ENCODE measurements at regions not wholly inside any gene's neighbourhood (a gene's known extent, or its start where the extent isn't known, plus 50 kb on each side); places are given as distances from the start of the nearest gene placed in this dataset.

- Mint-ChIP-seq H3K36me3 (ENCODE audit: insufficient read depth) (no peaks in the 10 kb centered on the region), H3K4me1 (no peaks in the 10 kb centered on the region), H3K27ac (ENCODE audit: low read depth) (no peak overlapping the region), H3K27me3 (peaks cover 14% of the 10 kb centered on the region), H3K4me3 (no peak overlapping the region), H3K9me3 (no peaks in the 10 kb centered on the region)
- ATAC-seq (replicated peaks; ENCODE audit: extremely low read depth, poor library complexity, severe bottlenecking) = no peak
- no peak for DNase-seq (ENCODE audit: low spot score in 2 of 2)
These were observed 83.7 kb upstream of the IGF1 start for GRCh38 chr12:102564026-102564425.

- H3K27ac Mint-ChIP-seq (ENCODE audit: low read depth) = no peak overlapping the region
- DNase-seq (ENCODE audit: low spot score in 2 of 2) = no peak
- no peaks in the 10 kb centered on the region for H3K36me3 Mint-ChIP-seq (ENCODE audit: insufficient read depth)
- H3K4me1 Mint-ChIP-seq = no peaks in the 10 kb centered on the region
- no peak for ATAC-seq (replicated peaks; ENCODE audit: extremely low read depth, poor library complexity, severe bottlenecking)
- no peaks in the 10 kb centered on the region for H3K9me3 Mint-ChIP-seq
- no peak overlapping the region for H3K4me3 Mint-ChIP-seq
- H3K27me3 Mint-ChIP-seq = peaks cover 17% of the 10 kb centered on the region
These were observed 82.6 kb upstream of the IGF1 start for GRCh38 chr12:102562836-102563425.

DNA sequence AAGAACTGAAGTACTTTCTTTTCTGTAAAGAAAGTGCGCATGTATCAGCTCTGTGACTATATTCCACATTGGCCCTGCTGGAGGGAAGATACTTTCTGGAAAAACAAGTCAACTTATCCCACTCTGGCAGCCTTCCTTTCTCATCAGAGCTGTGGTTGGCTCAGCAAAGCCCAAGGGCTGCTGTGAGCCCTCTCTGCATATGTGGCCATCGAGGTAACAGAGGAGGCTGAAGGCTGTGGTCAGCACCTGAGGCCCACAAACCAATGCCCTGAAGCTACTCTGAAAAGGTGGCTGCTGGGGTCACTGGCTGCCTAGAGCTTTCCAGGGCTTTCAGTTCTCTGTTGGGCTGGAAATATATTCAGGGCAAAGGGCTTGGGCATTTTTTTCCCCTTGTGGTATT is 70.8 kb upstream of the IGF1 start:
- Mint-ChIP-seq H3K27me3 (no peaks in the 10 kb centered on the region), H3K36me3 (ENCODE audit: insufficient read depth) (no peaks in the 10 kb centered on the region), H3K4me1 (no peaks in the 10 kb centered on the region), H3K4me3 (no peak overlapping the region), H3K27ac (ENCODE audit: low read depth) (no peak overlapping the region), H3K9me3 (no peaks in the 10 kb centered on the region)
- DNase-seq (ENCODE audit: low spot score in 2 of 2) (no peak), ATAC-seq (replicated peaks; ENCODE audit: extremely low read depth, poor library complexity, severe bottlenecking) (no peak)

DNA sequence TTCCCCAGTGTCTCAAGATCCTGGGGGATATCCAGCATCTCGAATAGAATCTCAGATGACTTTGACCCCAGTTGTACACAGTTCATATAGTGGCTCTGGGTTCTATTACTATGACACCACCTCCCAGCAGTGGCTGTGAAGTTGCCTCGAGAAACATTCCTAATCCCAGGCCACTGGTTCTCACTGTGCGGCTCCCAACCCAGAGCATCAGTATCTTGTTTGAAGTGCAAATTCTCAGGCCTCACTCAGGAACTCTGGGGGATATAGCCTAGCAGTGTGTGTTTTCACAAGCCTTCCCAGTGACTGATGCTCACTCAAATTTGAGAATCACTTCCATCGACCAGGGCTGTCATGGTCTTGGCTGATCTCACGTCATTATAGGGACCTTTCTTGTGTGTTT is 69.3 kb upstream of the IGF1 start:
- Mint-ChIP-seq H3K36me3 (ENCODE audit: insufficient read depth) (no peaks in the 10 kb centered on the region), H3K4me1 (no peaks in the 10 kb centered on the region), H3K9me3 (no peaks in the 10 kb centered on the region), H3K27ac (ENCODE audit: low read depth) (no peak overlapping the region), H3K4me3 (no peak overlapping the region), H3K27me3 (peaks cover 5% of the 10 kb centered on the region)
- DNase-seq (ENCODE audit: low spot score in 2 of 2) (no peak), ATAC-seq (replicated peaks; ENCODE audit: extremely low read depth, poor library complexity, severe bottlenecking) (no peak)

GRCh38 chr12:102548543-102548942 is 68.2 kb upstream of the IGF1 start:
- Mint-ChIP-seq H3K36me3 (ENCODE audit: insufficient read depth) (no peaks in the 10 kb centered on the region), H3K27me3 (peaks cover 12% of the 10 kb centered on the region), H3K4me3 (no peak overlapping the region), H3K9me3 (no peaks in the 10 kb centered on the region), H3K27ac (ENCODE audit: low read depth) (no peak overlapping the region), H3K4me1 (no peaks in the 10 kb centered on the region)
- DNase-seq (ENCODE audit: low spot score in 2 of 2) = no peak
- no peak for ATAC-seq (replicated peaks; ENCODE audit: extremely low read depth, poor library complexity, severe bottlenecking)

DNA sequence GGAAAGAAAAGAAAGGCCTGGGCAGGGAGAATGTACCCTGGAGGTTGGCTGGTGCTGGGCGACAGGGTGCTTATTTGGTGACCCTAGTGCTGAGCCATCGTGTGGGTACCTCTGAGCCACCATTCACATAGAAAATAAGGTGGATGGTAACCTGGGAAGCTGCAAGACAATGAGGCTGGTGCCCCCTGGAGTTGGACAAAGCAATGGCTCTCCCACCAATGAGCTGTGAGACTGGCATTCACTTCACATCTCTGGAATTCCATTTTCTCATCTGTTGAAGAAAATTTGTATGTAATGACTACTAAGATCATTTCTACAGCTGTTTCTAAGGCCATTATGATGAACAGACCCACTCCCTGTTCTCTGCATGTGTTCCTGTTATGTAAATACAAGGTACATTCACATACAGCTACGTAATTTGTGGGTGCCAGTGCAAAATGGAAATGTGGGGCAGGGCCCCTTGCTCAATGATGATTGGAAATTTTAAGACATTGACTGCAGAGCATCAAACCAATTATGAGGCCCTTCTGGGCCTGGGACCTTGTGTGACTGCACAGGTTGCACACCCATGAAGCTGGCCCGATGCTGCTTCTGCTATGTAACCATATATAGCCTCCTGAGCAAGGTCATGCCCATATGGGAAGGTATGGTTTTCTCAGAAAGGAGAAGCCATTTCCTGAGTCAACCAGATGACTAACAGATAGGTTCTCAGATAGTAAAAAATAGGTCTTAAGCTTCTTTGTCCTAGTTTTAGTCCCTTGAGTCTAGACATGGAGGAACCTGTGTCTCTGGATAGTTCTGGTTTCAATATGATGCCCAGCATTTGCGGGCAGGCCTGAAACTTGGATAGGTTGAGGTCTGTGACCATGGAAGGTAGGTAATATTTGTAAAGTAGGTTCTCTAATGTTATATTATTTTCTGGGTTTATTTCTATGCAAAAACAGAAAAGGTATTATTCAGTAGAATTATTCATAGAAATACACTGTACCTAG is 63.4 kb upstream of the IGF1 start:
- Mint-ChIP-seq H3K27me3 (peaks cover 26% of the 10 kb centered on the region), H3K9me3 (no peaks in the 10 kb centered on the region), H3K4me1 (no peaks in the 10 kb centered on the region), H3K36me3 (ENCODE audit: insufficient read depth) (no peaks in the 10 kb centered on the region), H3K27ac (ENCODE audit: low read depth) (no peak overlapping the region), H3K4me3 (no peak overlapping the region)
- ATAC-seq (replicated peaks; ENCODE audit: extremely low read depth, poor library complexity, severe bottlenecking) = no peak
- DNase-seq (ENCODE audit: low spot score in 2 of 2) = no peak

DNA sequence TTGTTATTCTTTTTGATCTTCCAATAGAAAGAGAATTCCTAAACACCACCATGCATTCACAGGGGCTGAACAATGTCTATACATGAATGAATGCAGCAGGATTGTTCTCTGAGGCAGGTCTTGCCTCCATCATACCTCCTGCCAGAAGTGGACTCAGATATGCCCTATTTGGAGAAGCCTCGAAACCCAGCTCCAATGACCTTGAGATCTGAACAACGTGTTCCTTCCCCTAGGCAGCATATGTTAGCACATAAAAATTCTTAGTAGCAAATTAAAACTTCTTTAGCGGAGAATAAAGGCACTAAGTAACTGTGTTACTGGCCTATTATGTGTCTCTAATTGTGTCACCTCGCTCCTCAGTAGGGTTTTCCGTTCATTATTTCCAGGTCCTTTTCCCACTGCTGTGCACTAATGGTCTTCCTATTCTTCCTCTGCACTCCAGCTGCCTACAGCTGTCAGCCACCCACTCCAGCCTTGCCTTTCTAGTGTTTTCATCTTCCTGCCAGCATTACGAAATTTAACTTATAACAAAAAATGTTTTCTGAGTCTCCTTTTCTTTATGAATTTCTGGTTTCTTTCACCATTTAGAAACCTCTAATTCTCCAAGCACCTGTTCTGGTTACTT is 62.6 kb upstream of the IGF1 start:
- ATAC-seq (replicated peaks; ENCODE audit: extremely low read depth, poor library complexity, severe bottlenecking) = no peak
- H3K9me3 Mint-ChIP-seq = no peaks in the 10 kb centered on the region

DNA sequence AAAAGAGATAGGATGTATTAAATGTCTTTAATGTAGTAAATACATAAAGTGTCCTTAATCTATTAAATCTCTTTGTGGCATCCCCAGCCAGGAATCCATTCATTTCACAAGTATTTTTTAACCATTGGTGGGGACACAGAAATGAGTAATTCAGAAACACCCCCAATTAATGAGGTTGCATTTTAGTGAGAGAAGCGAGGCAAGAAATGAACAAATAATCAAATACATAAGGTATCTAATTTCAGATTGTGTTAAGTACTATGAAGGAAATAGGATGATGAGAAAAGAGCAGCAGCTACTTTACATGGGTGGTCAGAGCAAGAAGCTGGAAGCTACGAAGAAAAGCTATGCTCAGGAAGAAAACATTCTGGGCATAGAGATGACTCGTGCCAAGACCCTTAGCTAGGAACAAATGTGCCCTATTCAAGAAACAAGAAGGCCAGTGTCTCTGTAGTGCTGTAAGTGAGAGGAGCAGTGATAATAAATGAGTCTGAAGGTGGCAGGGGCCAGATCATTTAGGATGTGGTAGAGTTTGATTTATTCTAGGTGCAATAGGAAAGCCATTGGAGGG is 60.5 kb upstream of the IGF1 start:
- Mint-ChIP-seq H3K36me3 (ENCODE audit: insufficient read depth) (no peaks in the 10 kb centered on the region), H3K4me3 (no peak overlapping the region), H3K4me1 (no peaks in the 10 kb centered on the region), H3K27ac (ENCODE audit: low read depth) (no peak overlapping the region), H3K9me3 (no peaks in the 10 kb centered on the region), H3K27me3 (peaks cover 44% of the 10 kb centered on the region)
- DNase-seq (ENCODE audit: low spot score in 2 of 2) (no peak), ATAC-seq (replicated peaks; ENCODE audit: extremely low read depth, poor library complexity, severe bottlenecking) (no peak)

More for the DNA sequence above, 62.6 kb upstream of the IGF1 start:
- no peak overlapping the region for H3K27ac Mint-ChIP-seq (ENCODE audit: low read depth)
- H3K36me3 Mint-ChIP-seq (ENCODE audit: insufficient read depth) = no peaks in the 10 kb centered on the region
- no peak for DNase-seq (ENCODE audit: low spot score in 2 of 2)
- H3K4me1 Mint-ChIP-seq = no peaks in the 10 kb centered on the region
- peaks cover 34% of the 10 kb centered on the region for H3K27me3 Mint-ChIP-seq
- no peak overlapping the region for H3K4me3 Mint-ChIP-seq

DNA sequence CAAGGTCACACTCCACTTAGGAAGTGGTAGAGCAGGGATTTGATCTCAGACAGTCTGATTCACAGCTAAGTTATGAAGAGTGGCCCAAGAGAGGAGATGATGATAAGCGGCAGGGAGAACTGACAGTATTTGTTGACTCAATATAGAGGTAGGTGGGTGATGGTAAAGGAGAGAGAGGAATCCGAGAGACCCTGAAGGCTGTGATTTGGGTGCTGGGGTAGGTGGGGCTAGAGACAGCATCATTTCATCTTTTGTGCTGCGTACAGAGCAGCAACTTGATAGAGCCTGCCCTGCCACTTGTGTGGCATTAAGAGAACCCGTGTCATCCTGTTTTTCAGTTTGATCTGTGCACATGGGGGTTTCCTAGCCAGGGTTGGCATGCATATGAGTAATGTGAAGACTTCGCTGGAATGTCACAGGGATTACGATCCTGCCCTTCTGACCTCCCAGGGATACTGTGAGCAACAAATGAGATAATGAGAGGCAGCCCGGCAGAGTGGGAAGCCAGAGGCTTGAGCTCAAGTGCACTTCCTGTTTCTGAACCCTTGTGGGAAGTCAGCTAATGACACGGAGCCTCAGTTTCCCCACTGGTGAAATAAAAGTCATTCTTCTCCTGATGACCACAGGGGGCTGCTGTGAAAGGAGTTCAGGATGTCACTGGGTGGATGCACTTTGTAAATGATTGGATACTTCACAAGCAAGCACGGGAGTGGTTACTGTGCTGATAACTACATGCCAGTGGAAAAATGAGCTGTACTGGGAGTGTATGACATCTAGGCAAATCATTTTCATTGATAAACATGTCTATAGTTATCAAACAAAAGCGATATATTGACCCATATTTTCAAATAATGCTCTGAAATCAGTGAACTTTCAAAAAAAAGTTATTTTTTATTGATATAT is 59.5 kb upstream of the IGF1 start:
- ATAC-seq (replicated peaks; ENCODE audit: extremely low read depth, poor library complexity, severe bottlenecking) = no peak
- H3K4me1 Mint-ChIP-seq = no peaks in the 10 kb centered on the region

DNA sequence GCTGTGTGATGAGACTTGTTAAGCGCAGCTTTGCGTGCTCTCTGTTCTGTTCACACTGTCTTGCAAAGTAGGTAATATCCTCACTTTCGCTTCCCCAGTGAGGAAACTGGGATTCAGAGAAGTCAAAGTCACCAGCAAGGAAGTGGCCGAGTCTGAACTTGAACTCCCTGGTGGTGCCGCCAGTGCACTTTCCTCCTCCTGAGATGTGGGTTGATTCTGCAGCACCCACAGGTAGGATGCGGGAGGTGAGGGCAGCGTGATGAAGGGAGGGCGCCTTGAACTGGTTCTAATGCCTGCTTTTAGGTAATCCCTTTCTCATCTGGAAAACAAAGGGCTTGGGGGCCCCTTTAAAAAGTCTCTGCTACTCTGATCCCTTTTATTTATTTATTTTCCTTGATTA is 54.9 kb upstream of the IGF1 start:
- H3K4me3 Mint-ChIP-seq = no peak overlapping the region
- DNase-seq (ENCODE audit: low spot score in 2 of 2) = no peak
- ATAC-seq (replicated peaks; ENCODE audit: extremely low read depth, poor library complexity, severe bottlenecking) = no peak
- no peak overlapping the region for H3K27ac Mint-ChIP-seq (ENCODE audit: low read depth)
- no peaks in the 10 kb centered on the region for H3K9me3 Mint-ChIP-seq
- H3K36me3 Mint-ChIP-seq (ENCODE audit: insufficient read depth) = peaks cover 2% of the 10 kb centered on the region
- H3K27me3 Mint-ChIP-seq = peaks cover 47% of the 10 kb centered on the region
- H3K4me1 Mint-ChIP-seq = no peaks in the 10 kb centered on the region

More for the DNA sequence above, 59.5 kb upstream of the IGF1 start:
- H3K27me3 Mint-ChIP-seq = peaks cover 42% of the 10 kb centered on the region
- H3K9me3 Mint-ChIP-seq = no peaks in the 10 kb centered on the region
- no peak overlapping the region for H3K4me3 Mint-ChIP-seq
- H3K27ac Mint-ChIP-seq (ENCODE audit: low read depth) = no peak overlapping the region
- no peak for DNase-seq (ENCODE audit: low spot score in 2 of 2)
- no peaks in the 10 kb centered on the region for H3K36me3 Mint-ChIP-seq (ENCODE audit: insufficient read depth)

GRCh38 chr12:102534899-102535298 is 54.5 kb upstream of the IGF1 start:
- Mint-ChIP-seq H3K36me3 (ENCODE audit: insufficient read depth) (peaks cover 2% of the 10 kb centered on the region), H3K27ac (ENCODE audit: low read depth) (no peak overlapping the region), H3K27me3 (peaks cover 45% of the 10 kb centered on the region), H3K4me1 (no peaks in the 10 kb centered on the region), H3K9me3 (no peaks in the 10 kb centered on the region), H3K4me3 (no peak overlapping the region)
- no peak for ATAC-seq (replicated peaks; ENCODE audit: extremely low read depth, poor library complexity, severe bottlenecking)
- no peak for DNase-seq (ENCODE audit: low spot score in 2 of 2)

Data from central memory CD8-positive, alpha-beta T cell (primary cell).